Activated T-cell treated with anti-CD3 and anti-CD28 coated beads, Interleukin-2, amount 50 U/mL, for 72 hours (primary cell): ENCODE measurements at regions not wholly inside any gene's neighbourhood (a gene's known extent, or its start where the extent isn't known, plus 50 kb on each side); places are given as distances from the start of the nearest gene placed in this dataset.

Experiments
- ATAC-seq, 2 donors: fragments of 150-1000 bp; cut with Tn5 transposase; replicated peaks in 1 of 2; 2 replicates each; pipeline ENCODE4 v1.10.0; 2021; ENCODE audit warnings: moderate library complexity in 2 of 2, mild to moderate bottlenecking in 1 of 2
- DNase-seq, 2 donors: peaks; one replicate each; pipeline ENCODE4 v3.0.0; 2021 to 2022; ENCODE audit warnings: mixed read lengths in 1 of 2
- H3K27ac Mint-ChIP-seq: one replicate; pipeline ENCODE4 v1.8.0; 2022; ENCODE audit warnings: mild to moderate bottlenecking, moderate library complexity, mixed read lengths
- H3K27me3 Mint-ChIP-seq: one replicate; pipeline ENCODE4 v1.8.0; 2022; ENCODE audit warnings: low read depth, mixed read lengths
- H3K36me3 Mint-ChIP-seq, 2 donors: one replicate each; pipeline ENCODE4 v1.8.0; 2022; ENCODE audit warnings: mixed read lengths in 2 of 2, mild to moderate bottlenecking in 1 of 2; ENCODE audit not compliant: insufficient read depth in 2 of 2
- H3K4me1 Mint-ChIP-seq: one replicate; pipeline ENCODE4 v1.8.0; 2022; ENCODE audit warnings: low read depth, mixed read lengths
- H3K4me3 Mint-ChIP-seq, 2 donors: one replicate each; pipeline ENCODE4 v1.8.0; 2022; ENCODE audit warnings: mild to moderate bottlenecking in 2 of 2, mixed read lengths in 2 of 2, moderate library complexity in 2 of 2
- H3K9me3 Mint-ChIP-seq, 2 donors: one replicate each; pipeline ENCODE4 v1.8.0; 2022; ENCODE audit warnings: mixed read lengths in 2 of 2

DNA sequence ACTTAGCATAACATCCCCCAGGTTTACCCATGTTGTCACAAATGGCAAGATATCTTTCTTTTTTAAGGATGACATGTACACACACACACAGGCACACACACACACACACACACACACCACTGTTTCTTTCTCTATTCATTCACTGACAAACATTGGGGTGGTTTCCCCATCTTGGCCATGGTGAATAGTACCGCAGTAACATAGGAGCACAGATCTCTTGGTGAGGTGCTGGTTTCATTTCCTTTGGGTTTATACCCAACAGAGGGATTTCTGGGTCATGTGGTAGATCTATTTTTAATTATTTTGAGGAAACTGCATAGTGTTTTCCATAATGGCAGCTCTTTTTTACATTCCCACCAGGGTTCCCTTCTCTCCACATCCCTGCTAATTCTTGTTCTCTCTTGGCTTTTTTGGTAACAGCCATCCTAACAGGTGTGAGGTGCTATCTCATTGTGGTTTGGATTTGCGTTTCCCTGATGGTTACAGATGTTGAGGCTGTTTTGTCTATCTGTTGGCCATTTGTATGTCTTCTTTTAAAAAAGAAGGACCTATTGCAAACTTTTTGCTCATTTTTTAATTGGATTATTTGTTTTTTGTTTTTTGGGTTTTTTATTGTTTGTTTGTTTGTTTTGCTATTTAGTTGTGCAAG is 251.7 kb upstream of the IRS2 start:
- no peak for DNase-seq
- no peak for ATAC-seq
- no peaks in the 10 kb centered on the region for H3K9me3 Mint-ChIP-seq
- no peak overlapping the region for H3K27ac Mint-ChIP-seq
- no peaks in the 10 kb centered on the region for H3K4me1 Mint-ChIP-seq
- H3K4me3 Mint-ChIP-seq, result no peak overlapping the region
- no peaks in the 10 kb centered on the region for H3K27me3 Mint-ChIP-seq
- no peaks in the 10 kb centered on the region for H3K36me3 Mint-ChIP-seq

DNA sequence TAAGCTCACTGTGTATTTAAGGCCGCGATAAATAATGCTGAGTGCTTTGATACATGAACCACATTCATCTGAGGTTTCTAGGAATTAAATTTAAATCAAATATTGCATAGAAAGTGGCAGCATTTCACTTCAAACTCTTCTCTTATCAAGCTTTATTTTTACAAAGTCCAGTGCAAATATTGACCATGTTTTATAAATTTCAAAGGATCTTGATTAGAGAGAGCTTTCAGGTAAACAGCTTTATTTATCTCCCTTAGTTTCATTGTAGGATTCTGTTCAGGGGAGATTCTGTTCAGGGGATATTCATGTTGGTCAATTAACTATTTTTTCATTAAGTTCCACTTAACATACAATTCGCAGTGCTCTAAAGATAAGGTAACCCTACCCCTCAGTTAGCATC is 249.7 kb upstream of the IRS2 start:
- Mint-ChIP-seq H3K4me3 (no peak overlapping the region), H3K27ac (no peak overlapping the region), H3K36me3 (no peaks in the 10 kb centered on the region), H3K27me3 (no peaks in the 10 kb centered on the region), H3K4me1 (no peaks in the 10 kb centered on the region), H3K9me3 (no peaks in the 10 kb centered on the region)
- DNase-seq (no peak), ATAC-seq (no peak)

GRCh38 chr13:110034031-110034549 is 247.7 kb upstream of the IRS2 start:
- Mint-ChIP-seq H3K27me3 (no peaks in the 10 kb centered on the region), H3K4me3 (no peak overlapping the region), H3K9me3 (no peaks in the 10 kb centered on the region), H3K27ac (no peak overlapping the region), H3K36me3 (no peaks in the 10 kb centered on the region), H3K4me1 (no peaks in the 10 kb centered on the region)
- no peak for DNase-seq
- ATAC-seq, result no peak

DNA sequence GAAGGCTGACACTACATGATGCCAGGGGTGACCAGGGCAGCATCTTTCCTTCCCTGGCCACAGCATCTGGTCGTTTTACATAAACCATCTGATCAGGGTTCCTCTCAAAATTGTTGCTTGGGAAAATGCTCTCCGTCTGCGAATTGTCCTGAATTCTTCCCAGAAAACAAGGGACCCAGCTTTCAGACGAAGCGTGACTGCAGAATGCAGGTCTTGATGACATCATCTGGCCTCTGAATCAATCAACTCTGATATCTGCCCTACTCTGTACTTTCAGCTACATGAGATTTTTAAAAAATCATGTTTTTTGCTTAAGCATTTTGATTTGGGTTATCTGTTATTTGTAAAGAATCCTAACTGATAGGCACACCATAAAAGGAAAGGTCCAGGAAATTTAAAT is 246.6 kb upstream of the IRS2 start:
- no peaks in the 10 kb centered on the region for H3K27me3 Mint-ChIP-seq
- no peaks in the 10 kb centered on the region for H3K4me1 Mint-ChIP-seq
- H3K27ac Mint-ChIP-seq, result no peak overlapping the region
- no peak overlapping the region for H3K4me3 Mint-ChIP-seq
- H3K9me3 Mint-ChIP-seq, result no peaks in the 10 kb centered on the region
- no peak for DNase-seq
- no peaks in the 10 kb centered on the region for H3K36me3 Mint-ChIP-seq
- ATAC-seq, result no peak

DNA sequence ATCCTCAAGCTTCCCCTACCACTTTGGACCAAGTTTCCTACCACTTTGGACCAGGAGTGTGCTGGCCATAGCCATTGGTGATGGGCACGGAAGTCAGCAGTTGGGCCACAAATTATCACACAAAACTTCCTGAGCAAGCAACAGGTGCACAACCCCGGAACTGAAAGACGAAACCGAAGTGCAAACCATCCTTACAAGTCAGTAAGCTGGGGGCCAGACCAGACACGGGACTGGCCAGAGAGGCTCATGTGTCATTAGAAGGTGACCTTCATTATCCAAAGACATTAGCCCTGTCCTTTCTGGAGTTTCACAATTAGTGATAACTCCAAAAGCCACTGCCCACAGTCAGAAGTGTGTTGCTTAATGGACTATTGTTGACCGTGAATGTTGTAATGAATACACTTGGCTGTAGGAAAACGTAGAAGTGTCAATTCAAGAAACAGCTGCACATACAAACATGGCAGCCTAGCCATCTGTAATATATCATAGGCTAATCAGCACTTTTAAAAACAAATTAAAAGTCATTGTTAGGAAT is 244.1 kb upstream of the IRS2 start:
- no peaks in the 10 kb centered on the region for H3K36me3 Mint-ChIP-seq
- no peaks in the 10 kb centered on the region for H3K27me3 Mint-ChIP-seq
- no peak for DNase-seq

GRCh38 chr13:110028838-110029621 is 242.6 kb upstream of the IRS2 start:
- no peaks in the 10 kb centered on the region for H3K4me1 Mint-ChIP-seq
- H3K4me3 Mint-ChIP-seq, result no peak overlapping the region
- peaks cover 7% of the 10 kb centered on the region for H3K27me3 Mint-ChIP-seq
- no peaks in the 10 kb centered on the region for H3K36me3 Mint-ChIP-seq
- no peak for ATAC-seq
- no peak overlapping the region for H3K27ac Mint-ChIP-seq
- H3K9me3 Mint-ChIP-seq, result no peaks in the 10 kb centered on the region
- DNase-seq, result no peak

More for the DNA sequence above, 244.1 kb upstream of the IRS2 start:
- H3K9me3 Mint-ChIP-seq, result no peaks in the 10 kb centered on the region
- no peak for ATAC-seq
- H3K4me3 Mint-ChIP-seq, result no peak overlapping the region
- H3K4me1 Mint-ChIP-seq, result no peaks in the 10 kb centered on the region
- H3K27ac Mint-ChIP-seq, result no peak overlapping the region

- no peak for ATAC-seq
- H3K4me3 Mint-ChIP-seq, result no peak overlapping the region
- no peaks in the 10 kb centered on the region for H3K9me3 Mint-ChIP-seq
- no peak overlapping the region for H3K27ac Mint-ChIP-seq
- no peaks in the 10 kb centered on the region for H3K4me1 Mint-ChIP-seq
- no peak for DNase-seq
- peaks cover 7% of the 10 kb centered on the region for H3K27me3 Mint-ChIP-seq
- H3K36me3 Mint-ChIP-seq, result no peaks in the 10 kb centered on the region
Observed at GRCh38 chr13:110028311-110028710, 241.9 kb upstream of the IRS2 start.

DNA sequence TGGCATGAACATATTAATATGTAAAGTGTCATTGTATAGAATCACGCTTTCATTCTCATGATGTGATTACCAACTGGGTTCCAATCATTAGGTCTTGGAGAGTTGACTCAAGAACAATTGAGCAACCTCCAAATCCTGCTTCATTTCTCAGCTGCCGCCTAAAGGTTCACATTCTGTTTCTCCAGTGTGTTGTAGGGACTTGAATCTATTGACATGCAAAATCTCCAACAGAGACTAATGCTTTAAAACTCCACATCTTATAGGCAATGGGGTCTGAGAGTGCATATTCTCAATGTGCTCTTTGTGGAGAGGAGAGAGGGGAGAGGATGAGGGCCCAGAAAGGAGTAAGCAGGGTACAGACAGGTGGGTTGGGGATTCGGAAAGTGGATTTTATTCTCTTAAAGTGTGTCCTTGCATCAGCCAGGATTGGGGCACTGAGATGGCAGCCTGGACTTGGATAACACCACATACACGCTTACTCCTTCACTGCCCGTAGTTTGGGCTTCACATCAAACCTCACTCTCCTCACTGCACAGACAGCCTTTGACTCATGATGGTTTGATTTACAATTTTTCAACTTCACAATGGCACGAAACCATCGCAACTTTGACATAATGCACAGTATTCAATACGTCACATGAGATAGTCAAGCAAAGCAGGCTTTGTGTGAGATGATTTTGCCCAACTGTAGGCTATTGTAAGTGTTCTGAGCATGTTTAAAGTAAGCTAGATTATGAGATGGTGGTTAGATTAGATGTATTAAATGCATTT is 241.3 kb upstream of the IRS2 start:
- no peaks in the 10 kb centered on the region for H3K9me3 Mint-ChIP-seq

DNA sequence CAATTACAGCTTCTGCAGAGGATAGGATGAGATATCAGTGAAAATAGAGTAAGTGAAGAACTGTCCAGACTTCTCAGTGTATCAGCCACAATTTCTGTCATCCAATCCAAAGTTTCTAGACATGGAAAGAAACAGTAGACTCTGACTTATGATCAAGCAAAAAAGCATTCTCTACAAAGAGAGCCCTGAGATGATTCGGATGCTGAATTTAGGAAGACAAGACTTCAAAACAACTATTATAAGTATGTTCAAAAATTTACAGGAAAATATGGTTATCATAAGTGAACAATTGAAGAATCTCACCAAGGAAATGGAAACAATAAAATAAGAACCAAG is 238.2 kb upstream of the IRS2 start:
- Mint-ChIP-seq H3K4me3 (no peak overlapping the region), H3K9me3 (no peaks in the 10 kb centered on the region), H3K4me1 (no peaks in the 10 kb centered on the region), H3K36me3 (no peaks in the 10 kb centered on the region), H3K27me3 (peaks cover 7% of the 10 kb centered on the region), H3K27ac (no peak overlapping the region)
- ATAC-seq (no peak), DNase-seq (no peak)

More for the DNA sequence above, 241.3 kb upstream of the IRS2 start:
- no peak for ATAC-seq
- no peak for DNase-seq
- Mint-ChIP-seq H3K4me3 (no peak overlapping the region), H3K4me1 (no peaks in the 10 kb centered on the region), H3K27ac (no peak overlapping the region), H3K27me3 (peaks cover 7% of the 10 kb centered on the region), H3K36me3 (no peaks in the 10 kb centered on the region)

GRCh38 chr13:110023729-110024644 is 237.6 kb upstream of the IRS2 start:
- no peak for DNase-seq
- peaks cover 8% of the 10 kb centered on the region for H3K27me3 Mint-ChIP-seq
- H3K36me3 Mint-ChIP-seq, result no peaks in the 10 kb centered on the region
- no peak overlapping the region for H3K27ac Mint-ChIP-seq
- no peak overlapping the region for H3K4me3 Mint-ChIP-seq
- H3K9me3 Mint-ChIP-seq, result no peaks in the 10 kb centered on the region
- H3K4me1 Mint-ChIP-seq, result no peaks in the 10 kb centered on the region
- ATAC-seq, result no peak

DNA sequence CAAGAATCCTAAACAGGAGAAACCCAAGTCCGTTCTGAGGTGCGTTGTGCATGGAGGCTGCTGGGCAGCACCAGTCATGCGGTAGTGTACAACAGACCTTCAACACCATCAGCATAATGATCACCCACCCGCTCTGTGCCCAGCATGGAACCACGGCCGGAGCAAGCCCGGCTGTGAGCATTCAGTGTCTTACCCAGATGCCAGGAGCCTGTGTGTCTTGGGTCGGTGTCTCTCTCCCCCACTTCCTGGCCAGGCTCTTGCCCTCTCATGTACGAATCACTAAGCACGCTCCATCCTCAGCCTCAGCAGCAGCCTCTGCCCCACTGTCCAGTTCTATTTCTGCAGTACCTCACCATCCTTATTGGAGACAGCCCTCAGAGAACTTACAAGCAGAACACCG is 231.6 kb upstream of the IRS2 start:
- DNase-seq (no peak), ATAC-seq (no peak)
- H3K27me3 Mint-ChIP-seq, result peaks cover 5% of the 10 kb centered on the region
- H3K4me1 Mint-ChIP-seq, result no peaks in the 10 kb centered on the region
- H3K9me3 Mint-ChIP-seq, result peaks cover 0 to 2% of the 10 kb centered on the region in 2 donors
- H3K27ac Mint-ChIP-seq, result no peak overlapping the region
- no peaks in the 10 kb centered on the region for H3K36me3 Mint-ChIP-seq
- H3K4me3 Mint-ChIP-seq, result no peak overlapping the region

DNA sequence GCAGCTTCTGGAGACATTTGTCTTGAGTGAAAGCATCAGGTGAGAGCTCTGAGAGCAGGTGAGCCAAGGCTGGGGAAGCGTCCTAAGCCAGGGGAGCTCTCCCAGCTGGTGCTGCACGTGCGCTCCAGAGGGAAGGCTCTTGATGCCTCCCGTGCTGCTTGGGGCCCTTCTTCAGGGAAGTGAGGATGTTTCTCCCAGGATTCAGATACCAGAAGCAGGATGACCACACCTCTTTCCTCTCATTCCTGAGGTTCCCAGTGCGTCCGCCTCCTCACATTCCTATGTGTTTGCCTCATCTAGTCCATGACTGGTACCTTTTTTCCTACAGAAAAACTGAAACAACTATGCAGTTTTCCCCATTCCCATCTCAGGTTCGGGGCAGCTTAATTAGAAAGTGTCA is 231.0 kb upstream of the IRS2 start:
- ATAC-seq, result no peak
- Mint-ChIP-seq H3K27me3 (peaks cover 5% of the 10 kb centered on the region), H3K4me1 (no peaks in the 10 kb centered on the region), H3K9me3 (peaks cover 0 to 2% of the 10 kb centered on the region in 2 donors), H3K27ac (no peak overlapping the region), H3K4me3 (no peak overlapping the region), H3K36me3 (no peaks in the 10 kb centered on the region)
- no peak for DNase-seq
